Pancreas (tissue), 10 donors: ENCODE measurements at regions not wholly inside any gene's neighbourhood (a gene's known extent, or its start where the extent isn't known, plus 50 kb on each side); places are given as distances from the start of the nearest gene placed in this dataset.

Experiments used
- ATAC-seq, 4 donors: fragments of 200-7000 bp; cut with Tn5 transposase; one replicate each; pipeline versions ENCODE4 v1.8.0 to v1.9.1; 2020; ENCODE audit warnings: mild to moderate bottlenecking in 4 of 4, moderate library complexity in 4 of 4
- DNase-seq, 6 donors: peaks; one replicate each; pipeline ENCODE4 v3.0.0-alpha.2; 2020
- FAIRE-seq: peaks from 2 replicates; lab custom pipeline; 2012; peaks lifted over from hg19 to GRCh38; lab: Jason Lieb, UNC
- H3K27ac ChIP-seq, 4 donors: fragments of 200-600 bp; sonication (generic); 1 replicate in 3 of 4; 2 replicates in 1 of 4; pipeline versions ENCODE4 v1.5.0 to v1.8.0; 2020
- H3K27me3 ChIP-seq, 4 donors: fragments of 200-600 bp; one replicate each; pipeline ENCODE4 v1.8.0; 2021
- H3K36me3 ChIP-seq, 3 donors: fragments of 200-600 bp; sonication (generic) in 1 of 3; one replicate each; pipeline versions ENCODE4 v1.5.0 to v1.8.0; 2020 to 2021
- H3K4me1 ChIP-seq, 3 donors: fragments of 200-600 bp; one replicate each; pipeline ENCODE4 v1.8.0; 2021
- H3K4me3 ChIP-seq, 4 donors: fragments of 200-600 bp; sonication (generic) in 2 of 4; one replicate each; pipeline versions ENCODE4 v1.5.0 to v1.8.0; 2020 to 2021
- H3K9me3 ChIP-seq, 4 donors: fragments of 200-600 bp; one replicate each; pipeline ENCODE4 v1.8.0; 2021
- WGBS, 2 donors: extraction: QIAGEN DNeasy Blood & Tissue Kit; methylation state at CpG; one replicate each; pipeline ENCODE4 v1.1.7; 2013; 5-methylcytosine and 5-hydroxymethylcytosine counted together
- intact Hi-C, 3 donors: fragments of 100-400 bp; cut with DNase I; formaldehyde crosslinking; loops; one replicate each; pipeline versions ENCODE4 v1.11.1 to v1.14.2; 2022
- TF ChIP-seq, protein P1 (sequence below), 4 donors: fragments of 200-600 bp; sonication (generic) in 3 of 4; IDR thresholded peaks; one replicate each; pipeline versions ENCODE4 v1.5.0 to v1.8.0; 2021; ENCODE audit warnings: antibody characterized with exemption in 4 of 4
- donor health status: healthy with polysubstance abuse.
- donor health status: DM: no; HTN: no; CAD: no; lungs with moderate emphysema.
- donor health status: DM: no; HTN: no; CAD: no.
- donor health status: control.
- donor health status: control.
- donor health status: Bipolar disorder and iron deficiency.
- donor health status: DM: yes; HTN: yes; CAD: no.
- donor health status: DM: no; HTN: no; CAD: no.
- donor health status: DM: no; HTN: no; CAD: no.
- donor health status: DM: yes; HTN: yes; CAD: no.

DNA sequence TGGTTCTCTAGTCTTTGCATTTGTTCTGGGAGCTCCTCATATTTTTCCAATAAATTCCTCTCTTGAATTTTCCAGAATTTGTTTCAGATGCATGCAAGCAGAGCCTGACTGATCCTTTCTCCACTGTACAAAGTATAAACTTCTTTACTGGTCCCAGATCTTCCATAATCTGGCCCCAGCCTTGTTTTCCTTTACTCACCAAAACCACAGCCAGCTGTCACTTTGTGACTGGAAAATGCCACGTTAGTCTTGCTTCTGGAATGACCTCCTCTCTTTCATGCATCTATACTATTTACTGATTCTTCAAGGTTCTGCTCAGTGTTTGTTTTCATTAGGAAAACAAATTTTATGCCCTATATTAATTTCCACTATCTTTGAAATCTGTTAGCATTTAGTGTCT, 60.4 kb upstream of the SPPL2A start:
- TF ChIP-seq, protein P1, sequence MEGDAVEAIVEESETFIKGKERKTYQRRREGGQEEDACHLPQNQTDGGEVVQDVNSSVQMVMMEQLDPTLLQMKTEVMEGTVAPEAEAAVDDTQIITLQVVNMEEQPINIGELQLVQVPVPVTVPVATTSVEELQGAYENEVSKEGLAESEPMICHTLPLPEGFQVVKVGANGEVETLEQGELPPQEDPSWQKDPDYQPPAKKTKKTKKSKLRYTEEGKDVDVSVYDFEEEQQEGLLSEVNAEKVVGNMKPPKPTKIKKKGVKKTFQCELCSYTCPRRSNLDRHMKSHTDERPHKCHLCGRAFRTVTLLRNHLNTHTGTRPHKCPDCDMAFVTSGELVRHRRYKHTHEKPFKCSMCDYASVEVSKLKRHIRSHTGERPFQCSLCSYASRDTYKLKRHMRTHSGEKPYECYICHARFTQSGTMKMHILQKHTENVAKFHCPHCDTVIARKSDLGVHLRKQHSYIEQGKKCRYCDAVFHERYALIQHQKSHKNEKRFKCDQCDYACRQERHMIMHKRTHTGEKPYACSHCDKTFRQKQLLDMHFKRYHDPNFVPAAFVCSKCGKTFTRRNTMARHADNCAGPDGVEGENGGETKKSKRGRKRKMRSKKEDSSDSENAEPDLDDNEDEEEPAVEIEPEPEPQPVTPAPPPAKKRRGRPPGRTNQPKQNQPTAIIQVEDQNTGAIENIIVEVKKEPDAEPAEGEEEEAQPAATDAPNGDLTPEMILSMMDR (IDR thresholded peaks at IDR 0.05), result no peak
- Histone ChIP-seq H3K4me1 (no peaks in the 10 kb centered on the region), H3K36me3 (no peaks in the 10 kb centered on the region), H3K4me3 (no peak overlapping the region), H3K9me3 (no peaks in the 10 kb centered on the region), H3K27me3 (no peaks in the 10 kb centered on the region), H3K27ac (no peak overlapping the region)
- WGBS, 2 donors, result 51 to 62% methylated on average over 1 of the region's 1 CpG
- no peak for DNase-seq
- intact Hi-C loops, result no loop called here
- no peak for FAIRE-seq
- no peak for ATAC-seq

GRCh38 chr15:50824514-50824913, 59.0 kb upstream of the SPPL2A start:
- FAIRE-seq (no peak), DNase-seq (no peak), ATAC-seq (no peak)
- 50 to 60% methylated on average over 2 of the region's 2 CpGs for WGBS, 2 donors
- Histone ChIP-seq H3K27ac (no peak overlapping the region), H3K4me1 (no peaks in the 10 kb centered on the region), H3K36me3 (no peaks in the 10 kb centered on the region), H3K4me3 (no peak overlapping the region), H3K9me3 (no peaks in the 10 kb centered on the region), H3K27me3 (no peaks in the 10 kb centered on the region)
- intact Hi-C loops, result no loop called here
- TF ChIP-seq, protein P1 (IDR thresholded peaks at IDR 0.05), result no peak

- Histone ChIP-seq H3K27ac (no peak overlapping the region), H3K4me1 (no peaks in the 10 kb centered on the region), H3K4me3 (no peak overlapping the region), H3K36me3 (no peaks in the 10 kb centered on the region), H3K27me3 (no peaks in the 10 kb centered on the region), H3K9me3 (no peaks in the 10 kb centered on the region)
- FAIRE-seq (no peak), DNase-seq (no peak), ATAC-seq (no peak)
- 34% methylated on average over 3 of the region's 3 CpGs for WGBS, 2 donors
- intact Hi-C loops, result no loop called here
- TF ChIP-seq, protein P1 (IDR thresholded peaks at IDR 0.05), result no peak
Observed at GRCh38 chr15:50823281-50823680, 57.8 kb upstream of the SPPL2A start.

DNA sequence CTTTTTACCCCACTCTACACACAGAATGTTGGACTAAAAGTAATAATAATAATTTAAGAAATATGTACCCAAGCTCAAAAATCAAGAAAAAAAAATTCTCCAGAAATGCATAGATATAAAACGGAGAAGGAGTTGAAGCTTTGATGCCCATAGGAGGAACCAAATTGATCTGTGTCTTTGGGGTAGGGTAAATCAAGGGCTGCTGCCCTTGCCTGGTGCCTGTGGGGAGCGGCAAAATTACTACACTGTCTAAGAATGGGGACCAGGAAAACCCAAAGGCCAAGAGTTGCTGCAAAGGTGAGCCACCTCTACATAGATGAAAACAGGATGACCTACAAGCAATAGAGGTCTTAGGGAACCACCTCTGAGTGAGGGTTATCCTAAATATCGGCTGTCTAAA, 56.0 kb upstream of the SPPL2A start:
- TF ChIP-seq, protein P1 (IDR thresholded peaks at IDR 0.05), result no peak
- H3K4me3 ChIP-seq, result no peak overlapping the region
- WGBS, 2 donors, result 65 to 92% methylated on average over 3 of the region's 3 CpGs
- ATAC-seq (no peak), DNase-seq (no peak), FAIRE-seq (no peak)
- no peak overlapping the region for H3K27ac ChIP-seq
- no peaks in the 10 kb centered on the region for H3K9me3 ChIP-seq
- no peaks in the 10 kb centered on the region for H3K36me3 ChIP-seq
- intact Hi-C loops, result no loop called here
- H3K27me3 ChIP-seq, result no peaks in the 10 kb centered on the region
- no peaks in the 10 kb centered on the region for H3K4me1 ChIP-seq

GRCh38 chr15:50820808-50821382, 55.4 kb upstream of the SPPL2A start:
- no peak overlapping the region for H3K4me3 ChIP-seq
- no peaks in the 10 kb centered on the region for H3K27me3 ChIP-seq
- TF ChIP-seq, protein P1 (IDR thresholded peaks at IDR 0.05), result no peak
- no peak for DNase-seq
- no peak for ATAC-seq
- H3K36me3 ChIP-seq, result no peaks in the 10 kb centered on the region
- intact Hi-C loops, result no loop called here
- H3K27ac ChIP-seq, result no peak overlapping the region
- WGBS, 2 donors, result 86% methylated on average over 6 of the region's 6 CpGs
- H3K4me1 ChIP-seq, result no peaks in the 10 kb centered on the region
- H3K9me3 ChIP-seq, result no peaks in the 10 kb centered on the region
- no peak for FAIRE-seq
